GM18951 (cell line): ENCODE measurements at regions not wholly inside any gene's neighbourhood (a gene's known extent, or its start where the extent isn't known, plus 50 kb on each side); places are given as distances from the start of the nearest gene placed in this dataset.

Experiments used
- POLR2A ChIP-seq: IDR thresholded peaks from 4 replicates; pipeline ENCODE4 v1.6.1; 2011; ENCODE audit warnings: mild to moderate bottlenecking; ENCODE audit not compliant: insufficient read length, insufficient read depth; ENCODE audit errors: extremely low read depth
- in situ Hi-C: fragments of 300-500 bp; cut with MboI; formaldehyde crosslinking; loops from one replicate; pipeline ENCODE4 v1.12.0; 2022; ENCODE audit warnings: low sequenced_read_pairs, mixed read lengths, inconsistent platforms; ENCODE audit not compliant: unreplicated experiment

DNA sequence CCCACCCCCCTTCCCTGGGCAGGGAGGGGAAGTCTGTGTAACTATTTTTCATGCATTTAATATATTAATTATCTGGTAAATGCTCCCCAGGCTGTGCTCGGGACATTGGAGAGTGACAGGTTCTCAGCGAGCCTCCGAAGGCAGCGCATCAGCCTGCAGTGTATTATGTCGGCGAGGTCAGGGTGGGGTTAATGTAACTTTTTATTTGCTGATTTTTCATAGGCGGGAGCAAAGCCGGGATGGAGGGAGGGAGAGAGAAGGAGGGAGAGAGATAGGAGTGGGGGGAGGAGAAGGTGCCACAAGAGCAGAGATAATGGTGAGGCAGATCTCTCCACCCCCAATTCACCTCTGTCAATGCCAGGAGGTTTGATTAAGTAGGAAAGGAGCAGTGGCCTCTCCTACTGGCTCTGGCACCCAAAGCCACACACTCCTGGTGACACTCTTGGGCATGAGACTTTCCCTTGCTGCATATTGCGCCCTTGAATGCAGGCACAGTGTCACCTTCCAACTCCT lies 104.0 kb downstream of the MRM1 start:
- in situ Hi-C loops, result no loop called here

DNA sequence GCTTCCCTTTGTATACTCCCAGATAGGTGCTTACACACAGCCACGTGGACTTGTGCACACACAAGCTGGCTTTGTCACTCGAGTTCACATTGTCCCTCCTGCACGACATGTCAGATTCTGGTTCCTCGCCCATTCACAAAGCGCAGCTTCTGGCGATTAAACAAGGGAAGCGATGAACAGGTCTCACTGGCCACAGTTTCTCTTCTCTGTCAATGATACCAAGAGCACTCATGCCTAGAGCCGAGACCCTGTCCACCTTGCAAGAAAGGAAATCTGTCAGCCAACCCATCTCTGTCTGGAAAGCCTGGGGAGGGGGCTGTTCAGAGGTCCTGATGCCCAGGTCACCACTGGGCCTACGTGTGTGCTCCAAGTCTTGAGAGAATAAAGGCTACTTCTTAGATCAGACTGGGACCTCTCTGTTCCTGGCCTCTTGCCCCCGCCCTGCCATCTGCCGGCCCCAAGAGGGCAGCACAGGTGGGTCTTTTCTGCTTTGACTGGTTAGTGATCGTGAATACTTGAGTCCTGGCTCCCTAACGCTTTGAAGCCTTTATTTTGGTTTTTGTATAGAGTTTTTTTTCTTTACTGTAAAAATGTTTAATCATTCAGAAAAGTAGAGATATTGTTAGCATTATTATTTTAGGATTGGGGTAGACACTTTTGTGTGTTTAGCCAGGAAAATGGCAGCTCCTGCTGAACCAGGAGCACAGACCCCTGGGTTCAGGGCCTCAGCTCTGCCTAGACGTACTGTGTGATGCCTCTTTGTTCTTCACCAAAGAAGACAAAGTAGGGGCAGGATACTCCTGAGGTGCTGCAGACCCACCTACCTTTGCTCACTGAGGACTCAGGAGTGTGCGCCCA lies 104.7 kb downstream of the MRM1 start:
- no peak for TF ChIP-seq POLR2A
- in situ Hi-C loops, result no loop called here

More for the DNA sequence above, 104.0 kb downstream of the MRM1 start:
- no peak for TF ChIP-seq POLR2A

- in situ Hi-C loops, result no loop called here
- TF ChIP-seq POLR2A, result no peak
These were observed 106.5 kb downstream of the MRM1 start for GRCh38 chr17:36707904-36708303.

DNA sequence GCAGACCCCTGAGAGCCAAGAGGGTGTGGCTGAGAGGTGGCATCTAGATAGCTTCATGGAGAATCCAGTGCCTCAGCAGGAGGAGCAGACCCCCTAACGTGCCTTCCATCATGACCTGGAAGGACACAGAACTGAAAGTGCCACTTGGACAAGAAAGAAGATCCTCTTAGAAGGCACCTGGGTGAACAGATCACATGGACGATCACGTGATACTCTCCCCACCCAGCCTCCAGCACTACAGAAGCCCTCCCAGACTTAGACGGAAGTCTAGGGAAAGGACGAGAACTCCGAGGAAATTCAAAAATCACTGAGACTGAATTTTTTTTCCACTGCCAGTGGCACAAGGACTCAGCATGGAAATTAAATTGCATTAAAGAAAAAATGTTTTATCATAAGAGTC lies 113.4 kb downstream of the MRM1 start:
- TF ChIP-seq POLR2A, result no peak
- in situ Hi-C loops, result no loop called here

GRCh38 chr17:36715951-36716350 lies 114.6 kb downstream of the MRM1 start:
- no peak for TF ChIP-seq POLR2A

GRCh38 chr17:36717088-36717487 lies 115.7 kb downstream of the MRM1 start:
- no peak for TF ChIP-seq POLR2A
- in situ Hi-C loops, result no loop called here

More at GRCh38 chr17:36715951-36716350, 114.6 kb downstream of the MRM1 start:
- in situ Hi-C loops, result no loop called here

GRCh38 chr17:36720131-36720530 lies 118.7 kb downstream of the MRM1 start:
- in situ Hi-C loops, result no loop called here
- TF ChIP-seq POLR2A, result no peak

DNA sequence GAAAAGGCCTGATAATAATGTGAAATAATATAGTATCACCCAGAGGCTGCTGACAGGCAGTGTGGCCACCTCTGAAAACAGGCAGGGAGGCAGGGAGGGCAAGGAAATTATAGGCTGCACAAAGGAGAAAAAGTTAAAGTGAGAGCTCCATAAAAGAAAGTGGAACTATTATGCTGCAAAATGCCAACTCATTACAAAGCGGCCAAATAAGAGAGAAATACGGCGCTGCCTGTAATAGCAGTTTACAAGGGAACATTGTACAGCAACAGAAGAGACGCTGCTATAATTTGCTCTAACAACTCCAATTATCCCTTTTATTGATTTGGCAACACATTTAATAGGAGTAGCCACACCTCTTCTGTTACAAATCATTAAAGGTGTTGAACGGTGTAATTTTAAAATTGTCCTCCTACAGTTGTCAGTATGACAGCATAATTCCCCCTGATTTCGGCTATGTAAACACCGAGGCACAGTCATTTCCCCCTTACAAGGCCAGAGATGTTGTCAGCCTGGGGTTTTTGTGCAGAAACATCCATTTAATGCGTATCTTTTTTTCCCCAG lies 120.3 kb downstream of the MRM1 start:
- no peak for TF ChIP-seq POLR2A
- in situ Hi-C loops, result no loop called here

DNA sequence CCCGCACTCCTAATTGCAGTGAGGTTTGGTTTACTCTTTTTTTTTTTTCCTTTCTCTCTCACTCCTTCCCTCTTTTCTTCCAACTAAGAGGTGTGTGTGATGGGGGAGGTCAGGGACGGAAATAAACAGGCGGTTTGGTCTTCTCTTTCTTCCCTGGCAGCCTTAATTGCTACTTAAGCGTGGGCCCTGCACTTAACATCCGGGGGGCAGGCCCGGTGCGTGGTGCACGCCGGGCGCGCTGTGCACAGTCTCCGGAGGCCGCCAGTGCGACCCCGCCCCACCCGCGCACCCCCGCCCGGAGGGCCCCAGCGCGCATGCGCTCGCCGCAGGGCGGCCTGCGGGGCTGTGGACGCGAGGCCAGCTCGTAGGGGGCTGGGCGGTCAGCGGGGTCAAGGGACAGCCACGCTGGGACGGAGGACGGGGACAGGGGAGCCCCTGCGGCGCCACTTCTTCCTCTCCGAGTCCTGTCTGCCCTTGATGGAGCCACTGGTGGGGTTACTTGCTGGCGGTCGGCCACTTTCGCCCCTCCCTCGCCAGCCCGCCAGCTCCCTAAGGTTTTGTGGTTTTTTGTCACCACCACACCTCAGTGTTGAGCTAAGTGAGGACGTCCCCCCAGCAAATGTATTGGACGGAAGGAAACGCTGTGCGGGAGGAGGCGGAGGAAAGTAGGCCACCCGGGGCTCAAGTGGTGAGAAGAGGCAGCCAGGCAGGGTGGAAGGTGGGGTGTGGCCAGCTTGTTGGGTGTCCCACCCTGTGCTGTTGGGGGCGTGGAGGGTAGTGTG lies 120.9 kb downstream of the MRM1 start:
- in situ Hi-C loops, result no loop called here
- peak; percentile 41 for TF ChIP-seq POLR2A

DNA sequence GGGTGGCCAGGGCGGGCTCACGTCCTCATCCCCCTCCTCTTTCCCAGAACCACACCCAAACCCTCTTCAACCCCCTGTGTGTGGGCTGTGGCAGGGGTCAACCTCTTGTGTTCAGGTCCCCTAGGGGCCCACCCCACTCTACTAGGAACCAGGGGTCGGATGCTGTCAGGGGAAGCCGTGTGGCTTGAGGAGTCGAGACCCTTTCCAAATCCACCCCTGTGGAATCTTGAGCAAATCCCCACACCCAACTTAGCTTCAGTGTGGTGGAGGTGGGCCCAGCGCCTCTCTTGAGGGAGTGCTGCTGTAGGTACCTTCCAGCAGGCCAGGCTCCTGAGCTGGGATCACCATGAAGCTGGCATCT lies 121.5 kb downstream of the MRM1 start:
- TF ChIP-seq POLR2A, result no peak
- in situ Hi-C loops, result no loop called here

DNA sequence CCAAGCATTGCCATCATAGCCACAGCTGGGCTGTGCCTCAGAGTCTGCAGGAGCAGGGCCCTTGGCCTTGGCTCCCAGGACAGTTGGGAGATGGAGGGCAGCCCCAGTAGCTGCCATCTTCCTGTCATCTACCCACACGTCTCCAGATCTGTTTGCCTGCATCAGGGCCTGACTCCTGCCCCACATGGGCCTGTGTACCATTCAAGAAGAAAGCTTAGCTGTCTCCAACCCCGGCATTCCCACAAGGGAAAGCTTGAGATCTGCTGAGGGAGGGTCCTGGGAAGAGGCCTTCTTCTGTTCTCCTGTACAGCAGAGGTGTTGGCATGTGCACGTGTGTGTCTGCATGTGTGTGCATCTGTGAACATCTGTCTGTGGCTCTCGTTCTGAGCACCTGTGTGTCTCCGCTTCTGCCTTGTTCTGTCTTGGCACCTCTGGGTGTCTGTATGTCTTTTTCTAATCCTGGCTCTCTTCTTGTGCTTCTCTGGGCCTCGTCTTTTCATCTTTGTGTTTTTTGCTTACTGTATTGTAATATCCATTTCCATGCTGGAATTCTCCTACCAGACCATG lies 122.2 kb downstream of the MRM1 start:
- in situ Hi-C loops, result no loop called here
- no peak for TF ChIP-seq POLR2A

- TF ChIP-seq POLR2A, result no peak
- in situ Hi-C loops, result no loop called here
These were observed 124.8 kb downstream of the MRM1 start for GRCh38 chr17:36726199-36726598.

- no peak for TF ChIP-seq POLR2A
- in situ Hi-C loops, result no loop called here
These were observed 125.7 kb downstream of the MRM1 start for GRCh38 chr17:36727052-36727451.
